ENCODE measurements at regions not wholly inside any gene's neighbourhood (a gene's known extent, or its start where the extent isn't known, plus 50 kb on each side); places are given as distances from the start of the nearest gene placed in this dataset.

- FAIRE-seq (no peak), DNase-seq (ENCODE audit: extremely low spot score, insufficient read length, low read depth) (no peak)
Observed at GRCh38 chr2:22336414-22336813, 1048.6 kb upstream of the KLHL29 start.

DNA sequence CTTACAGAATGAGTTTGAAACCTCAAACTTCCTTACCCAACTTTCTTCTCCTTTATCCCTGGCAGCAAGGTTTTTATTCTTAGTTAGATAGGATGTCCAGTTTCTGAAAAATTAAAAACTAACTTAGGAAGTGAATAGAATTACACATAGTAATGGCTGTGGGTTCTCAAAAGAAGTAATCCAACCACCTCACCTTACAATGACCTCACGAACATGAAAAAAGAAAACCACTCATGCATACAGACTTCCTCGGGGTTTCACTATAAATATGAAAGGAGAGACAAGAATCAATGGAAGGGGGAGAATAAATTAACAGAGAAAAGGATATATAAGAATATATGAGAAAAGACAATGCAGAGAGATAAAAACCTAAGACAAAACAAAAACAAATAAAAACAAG, 1044.3 kb upstream of the KLHL29 start:
- no peak for FAIRE-seq
- no peak for DNase-seq (ENCODE audit: extremely low spot score, insufficient read length, low read depth)

GRCh38 chr2:22347306-22347705, 1037.7 kb upstream of the KLHL29 start:
- no peak for FAIRE-seq

GRCh38 chr2:22350621-22351020, 1034.4 kb upstream of the KLHL29 start:
- DNase-seq (ENCODE audit: extremely low spot score, insufficient read length, low read depth) (no peak), FAIRE-seq (no peak)

More at GRCh38 chr2:22347306-22347705, 1037.7 kb upstream of the KLHL29 start:
- no peak for DNase-seq (ENCODE audit: extremely low spot score, insufficient read length, low read depth)

- FAIRE-seq (no peak), DNase-seq (ENCODE audit: extremely low spot score, insufficient read length, low read depth) (no peak)
Observed at GRCh38 chr2:22355816-22356433, 1029.1 kb upstream of the KLHL29 start.

DNA sequence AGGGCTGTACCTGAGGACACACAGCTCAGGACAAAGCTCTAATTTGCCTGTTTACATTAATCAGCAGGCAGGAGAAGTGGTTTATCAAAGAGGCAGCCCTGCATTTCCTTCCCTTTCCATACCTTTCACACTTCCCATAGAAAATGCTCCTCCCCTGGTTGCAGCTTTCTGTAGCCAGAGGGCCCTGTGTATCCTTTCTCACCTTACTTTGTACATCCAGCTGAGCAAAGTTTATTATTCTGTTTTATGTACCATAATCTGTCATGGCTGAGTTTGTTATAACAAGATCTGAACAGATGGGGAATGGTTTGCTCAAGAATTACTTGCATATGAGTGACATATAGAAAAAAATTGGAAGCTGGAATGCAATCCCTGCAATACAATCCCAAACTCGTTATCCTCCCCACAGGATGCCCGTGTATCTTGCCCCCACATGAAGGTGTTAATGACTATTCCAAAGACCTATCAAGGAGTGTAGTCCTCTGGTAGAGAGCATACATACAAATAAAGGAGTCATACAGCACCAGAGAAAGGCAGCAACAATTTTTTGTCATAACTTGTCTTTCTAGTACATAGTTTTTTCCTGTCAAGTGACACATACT, 1025.8 kb upstream of the KLHL29 start:
- DNase-seq (ENCODE audit: extremely low spot score, insufficient read length, low read depth) (no peak), FAIRE-seq (no peak)

DNA sequence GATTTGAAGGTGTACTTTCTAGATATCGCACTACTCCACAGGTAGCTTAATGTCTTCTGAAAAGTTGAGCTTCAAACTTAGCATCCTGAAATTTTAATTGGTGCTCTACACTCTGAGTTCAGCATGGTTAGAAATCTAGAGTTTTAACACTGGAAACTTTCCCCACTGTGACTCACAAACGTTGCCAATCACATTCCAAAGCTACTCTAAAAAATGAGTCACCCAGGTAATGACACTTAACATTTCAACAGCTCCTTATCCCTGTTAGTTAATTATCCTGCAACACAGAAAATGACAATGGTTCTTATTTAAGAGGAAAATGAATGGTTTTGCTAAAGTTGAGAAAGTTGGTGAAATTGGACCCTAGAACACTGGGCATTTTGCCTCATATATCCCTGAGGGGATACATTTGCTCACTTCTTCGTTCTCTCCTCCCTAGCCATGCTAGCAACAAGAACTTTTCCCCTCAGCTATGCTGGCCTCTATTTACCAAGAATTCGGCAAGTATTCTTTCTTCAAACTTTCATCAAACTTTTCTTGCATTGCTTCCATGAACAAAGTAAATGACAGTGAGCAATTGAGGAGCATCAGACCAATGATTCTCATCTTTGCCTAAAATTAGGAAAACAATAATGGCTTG, 1024.1 kb upstream of the KLHL29 start:
- FAIRE-seq (no peak), DNase-seq (ENCODE audit: extremely low spot score, insufficient read length, low read depth) (no peak)

DNA sequence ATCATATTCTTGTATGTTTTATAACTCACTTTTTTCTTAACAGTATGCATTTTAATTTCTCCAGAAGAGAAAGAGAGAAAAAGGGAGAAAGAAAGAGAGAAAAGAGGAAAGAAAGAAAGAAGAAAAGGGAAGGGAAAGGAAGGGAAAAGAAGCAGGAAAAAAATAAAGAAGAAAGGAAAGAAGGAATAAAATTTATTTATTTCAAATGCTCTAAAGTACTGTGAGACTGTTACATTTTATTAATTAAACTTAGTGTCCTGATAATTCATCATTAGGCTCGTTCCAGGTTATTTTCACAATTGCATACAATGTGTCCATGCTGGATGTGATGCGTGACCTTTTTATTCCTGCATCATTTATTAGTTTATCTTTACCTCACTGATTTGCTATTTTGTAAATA, 1023.4 kb upstream of the KLHL29 start:
- DNase-seq (ENCODE audit: extremely low spot score, insufficient read length, low read depth) (no peak), FAIRE-seq (no peak)

GRCh38 chr2:22375096-22375495, 1009.9 kb upstream of the KLHL29 start:
- DNase-seq (ENCODE audit: extremely low spot score, insufficient read length, low read depth): no peak
- FAIRE-seq: no peak

- no peak for FAIRE-seq
- DNase-seq (ENCODE audit: extremely low spot score, insufficient read length, low read depth): no peak
Observed at GRCh38 chr2:22377268-22377667, 1007.7 kb upstream of the KLHL29 start.

- FAIRE-seq (no peak), DNase-seq (ENCODE audit: extremely low spot score, insufficient read length, low read depth) (no peak)
Observed at GRCh38 chr2:22382479-22383169, 1002.4 kb upstream of the KLHL29 start.

GRCh38 chr2:22397847-22398246, 987.1 kb upstream of the KLHL29 start:
- DNase-seq (ENCODE audit: extremely low spot score, insufficient read length, low read depth) (no peak), FAIRE-seq (no peak)

DNA sequence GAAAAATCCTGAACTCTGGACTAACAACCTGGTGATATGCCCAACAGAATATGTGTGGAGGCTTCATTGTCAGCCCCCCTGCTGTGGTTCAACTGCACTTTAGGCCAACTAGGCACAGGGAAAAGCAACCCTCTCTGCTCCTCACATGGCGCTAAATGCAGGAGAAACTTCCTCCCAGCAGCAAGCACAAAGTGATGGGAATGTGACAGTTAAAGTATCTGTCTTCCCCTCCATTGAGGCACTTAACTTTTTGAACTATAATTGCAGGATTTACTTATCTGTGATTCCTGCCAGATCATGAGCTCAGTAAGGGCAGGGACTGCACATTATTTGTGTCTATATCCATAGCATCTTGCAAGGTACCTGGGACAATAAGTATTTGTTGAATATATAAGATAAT, 981.2 kb upstream of the KLHL29 start:
- FAIRE-seq (no peak), DNase-seq (ENCODE audit: extremely low spot score, insufficient read length, low read depth) (no peak)

- no peak for FAIRE-seq
Observed at GRCh38 chr2:22406625-22407024, 978.4 kb upstream of the KLHL29 start.

DNA sequence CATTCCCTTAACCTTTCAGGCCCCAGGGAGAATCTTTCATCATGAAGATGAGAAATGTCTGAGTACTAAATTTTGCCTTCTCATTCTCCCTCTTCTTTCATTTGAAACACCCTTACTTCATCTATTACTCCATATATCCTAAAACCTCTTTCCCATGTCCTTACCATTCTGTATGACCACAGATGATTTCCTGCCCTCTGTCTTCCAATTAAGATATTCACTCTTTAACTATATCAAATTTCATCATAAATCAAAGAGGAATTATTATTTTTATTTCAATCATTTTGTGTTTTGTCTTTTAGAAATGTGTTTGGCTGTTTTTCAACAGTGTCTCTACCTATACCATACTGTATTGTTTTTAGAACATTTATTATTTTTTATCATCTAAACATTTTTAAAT, 964.9 kb upstream of the KLHL29 start:
- no peak for FAIRE-seq

More at GRCh38 chr2:22406625-22407024, 978.4 kb upstream of the KLHL29 start:
- no peak for DNase-seq (ENCODE audit: extremely low spot score, insufficient read length, low read depth)

GRCh38 chr2:22442051-22442450, 942.9 kb upstream of the KLHL29 start:
- no peak for FAIRE-seq
- DNase-seq (ENCODE audit: extremely low spot score, insufficient read length, low read depth): no peak

More for the DNA sequence above, 964.9 kb upstream of the KLHL29 start:
- DNase-seq (ENCODE audit: extremely low spot score, insufficient read length, low read depth): no peak

DNA sequence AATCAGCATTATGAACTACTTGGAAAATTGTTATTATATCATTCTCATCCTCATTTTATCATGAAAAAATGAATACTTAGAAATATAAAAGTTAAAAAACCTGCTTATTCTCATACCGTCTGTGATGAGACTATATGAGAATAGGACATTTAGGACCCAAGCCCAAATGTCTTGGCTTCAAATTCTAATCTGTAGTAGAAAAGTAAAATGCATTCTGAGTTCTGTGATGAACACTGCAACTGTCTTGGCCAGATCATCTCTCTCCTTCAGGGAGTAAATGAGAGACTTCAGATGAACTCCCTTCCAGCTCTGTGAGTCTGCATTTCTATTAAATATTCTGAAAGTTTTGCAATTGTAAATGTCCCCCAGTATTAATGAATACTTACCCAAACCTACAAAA, 940.7 kb upstream of the KLHL29 start:
- DNase-seq (ENCODE audit: extremely low spot score, insufficient read length, low read depth): no peak
- FAIRE-seq: no peak

GRCh38 chr2:22449696-22450095, 935.3 kb upstream of the KLHL29 start:
- FAIRE-seq: no peak
- no peak for DNase-seq (ENCODE audit: extremely low spot score, insufficient read length, low read depth)

GRCh38 chr2:22450831-22451230, 934.1 kb upstream of the KLHL29 start:
- FAIRE-seq: no peak
- no peak for DNase-seq (ENCODE audit: extremely low spot score, insufficient read length, low read depth)

DNA sequence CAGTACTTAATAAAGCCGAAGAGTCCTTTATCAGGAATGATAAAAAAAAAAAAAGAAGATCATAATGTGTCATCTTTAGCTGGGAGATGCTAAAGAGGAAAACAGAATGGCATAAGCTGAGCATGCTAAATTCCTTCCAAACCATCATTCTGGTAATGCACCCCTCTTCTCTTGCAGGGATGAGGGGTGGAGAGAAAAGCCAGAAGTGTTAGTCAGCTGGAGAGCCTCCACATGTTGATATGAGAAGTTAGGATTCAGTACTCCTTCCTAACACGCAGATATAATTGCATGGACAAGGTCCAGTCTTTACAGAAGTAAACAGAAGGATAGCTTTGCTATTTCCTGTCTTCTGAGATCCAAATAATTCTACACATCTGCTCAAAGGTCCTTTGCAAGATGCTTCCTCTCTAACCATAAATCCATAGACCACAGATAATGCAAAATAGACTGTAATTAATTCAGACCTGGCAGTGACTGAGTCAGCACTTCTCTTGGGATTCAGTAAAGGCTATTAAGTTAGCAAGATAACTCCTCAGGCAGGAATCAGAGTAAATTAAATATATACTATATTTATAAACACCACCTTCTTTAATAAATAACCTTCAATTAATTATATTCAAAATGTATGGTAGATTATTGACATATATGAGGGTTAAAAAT, 930.0 kb upstream of the KLHL29 start:
- DNase-seq (ENCODE audit: extremely low spot score, insufficient read length, low read depth): no peak
- no peak for FAIRE-seq

GRCh38 chr2:22458440-22458839, 926.5 kb upstream of the KLHL29 start:
- no peak for FAIRE-seq

More at GRCh38 chr2:22458440-22458839, 926.5 kb upstream of the KLHL29 start:
- DNase-seq (ENCODE audit: extremely low spot score, insufficient read length, low read depth): no peak

Data from GM18507 (cell line).